Neural cell (in vitro differentiated cells): ENCODE measurements at regions not wholly inside any gene's neighbourhood (a gene's known extent, or its start where the extent isn't known, plus 50 kb on each side); places are given as distances from the start of the nearest gene placed in this dataset.

Experiments used
- CTCF ChIP-seq: fragments of 450-650 bp; IDR thresholded peaks from 2 replicates; pipeline ENCODE4 v1.5.1; 2014; ENCODE audit warnings: antibody characterized with exemption, mild to moderate bottlenecking, moderate library complexity; ENCODE audit not compliant: poor library complexity, severe bottlenecking
- EP300 ChIP-seq: fragments of 450-650 bp; conservative IDR thresholded peaks from 2 replicates; pipeline ENCODE4 v1.6.1; 2014; ENCODE audit warnings: antibody characterized with exemption, mild to moderate bottlenecking, moderate library complexity; ENCODE audit not compliant: poor library complexity, severe bottlenecking
- EZH2 ChIP-seq: fragments of 200-600, 300-800 bp; shearing (Covaris generic), sonication (generic); IDR thresholded peaks from 2 replicates; pipeline ENCODE4 v1.6.1; 2014; ENCODE audit warnings: antibody characterized with exemption, low read length, borderline replicate concordance, mild to moderate bottlenecking; ENCODE audit not compliant: insufficient read depth, poor library complexity, severe bottlenecking
- RAD21 ChIP-seq: fragments of 450-650 bp; conservative IDR thresholded peaks from 2 replicates; pipeline ENCODE4 v1.6.1; 2014; ENCODE audit warnings: antibody characterized with exemption, mild to moderate bottlenecking, moderate library complexity
- REST ChIP-seq: IDR thresholded peaks from 2 replicates; pipeline ENCODE4 v1.6.1; 2012; ENCODE audit warnings: borderline replicate concordance
- SMC3 ChIP-seq: fragments of 450-650 bp; conservative IDR thresholded peaks from 2 replicates; pipeline ENCODE4 v1.6.1; 2014; ENCODE audit warnings: antibody characterized with exemption, mild to moderate bottlenecking, moderate library complexity; ENCODE audit not compliant: poor library complexity
- TAF1 ChIP-seq: IDR thresholded peaks from 2 replicates; pipeline ENCODE4 v1.6.1; 2012; ENCODE audit warnings: low read depth

GRCh38 chr2:163983911-163984310, 248.1 kb upstream of the FIGN start:
- TF ChIP-seq CTCF (no peak), RAD21 (no peak), SMC3 (no peak), REST (no peak), EP300 (no peak), TAF1 (no peak), EZH2 (no peak)
